Large intestine (tissue), 3 donors: ENCODE measurements at regions not wholly inside any gene's neighbourhood (a gene's known extent, or its start where the extent isn't known, plus 50 kb on each side); places are given as distances from the start of the nearest gene placed in this dataset.
"Not testable (repeated sequence)": the region's sequence is repeated elsewhere in the genome, so short reads cannot be mapped to it uniquely, and the experiment has no call there.

Source experiments
- DNase-seq, 2 donors: peaks; one replicate each; pipeline versions ENCODE4 v3.0.0 to v3.0.0-alpha.2; 2013
- H3K27ac ChIP-seq: one replicate; pipeline ENCODE4 v1.5.1; 2013; ENCODE audit warnings: low read length
- H3K27me3 ChIP-seq: 2 replicates; pipeline ENCODE4 v1.6.1; 2013; ENCODE audit warnings: low read length; ENCODE audit not compliant: control insufficient read depth, insufficient read depth
- H3K36me3 ChIP-seq: 2 replicates; pipeline ENCODE4 v1.6.1; 2013; ENCODE audit warnings: low read length; ENCODE audit not compliant: control insufficient read depth, insufficient read depth
- H3K4me1 ChIP-seq: one replicate; pipeline ENCODE4 v1.6.1; 2013; ENCODE audit warnings: low read length; ENCODE audit not compliant: control insufficient read depth, insufficient read depth
- H3K4me3 ChIP-seq: one replicate; pipeline ENCODE4 v1.5.1; 2013; ENCODE audit warnings: low read length
- H3K9me3 ChIP-seq: one replicate; pipeline ENCODE4 v1.6.1; 2013; ENCODE audit warnings: mild to moderate bottlenecking, low read depth, low read length, moderate library complexity; ENCODE audit not compliant: control insufficient read depth
- WGBS: methylation state at CpG from one replicate; pipeline ENCODE4 v1.1.5; 2013; ENCODE audit warnings: low lambda C conversion rate; ENCODE audit not compliant: insufficient coverage; 5-methylcytosine and 5-hydroxymethylcytosine counted together

- Histone ChIP-seq H3K4me1 (no peaks in the 10 kb centered on the region), H3K27me3 (no peaks in the 10 kb centered on the region), H3K36me3 (no peaks in the 10 kb centered on the region), H3K4me3 (no peak overlapping the region), H3K27ac (no peak overlapping the region), H3K9me3 (no peaks in the 10 kb centered on the region)
- DNase-seq = no peak
- 93% methylated on average over 1 of the region's 1 CpG for WGBS
Observed at GRCh38 chr7:48822138-48822537, 102.2 kb upstream of the CDC14C start.

DNA sequence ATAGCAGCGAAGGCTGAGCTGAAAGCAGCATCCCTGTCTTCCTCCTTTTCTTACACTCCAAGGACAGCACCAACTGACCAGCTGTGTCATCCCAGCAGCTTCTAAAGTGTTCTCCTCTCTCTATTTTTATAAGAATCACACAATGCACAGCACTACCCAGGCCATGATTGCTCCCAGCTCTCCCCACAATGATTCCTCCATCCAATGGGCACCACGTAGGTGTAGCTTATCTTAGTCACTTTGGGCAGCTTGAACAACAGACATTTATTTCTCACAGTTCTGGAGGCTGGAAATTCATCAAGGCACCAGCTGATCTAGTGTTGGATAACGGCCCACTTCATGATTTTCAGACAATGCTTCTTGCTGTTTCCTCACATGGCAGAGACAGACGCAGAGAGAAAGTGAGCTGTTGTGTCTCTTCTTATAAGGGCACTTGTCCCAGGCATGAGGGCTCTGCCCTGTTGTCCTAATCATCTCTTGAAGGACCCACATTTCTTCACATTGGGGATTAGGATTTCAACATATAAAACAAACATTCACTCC, 92.0 kb upstream of the CDC14C start:
- Histone ChIP-seq H3K36me3 (no peaks in the 10 kb centered on the region), H3K27ac (no peak overlapping the region), H3K27me3 (no peaks in the 10 kb centered on the region), H3K4me3 (no peak overlapping the region), H3K4me1 (no peaks in the 10 kb centered on the region), H3K9me3 (no peaks in the 10 kb centered on the region)
- WGBS = no CpG with 5 or more reads among the region's 4 CpGs
- DNase-seq = no peak

DNA sequence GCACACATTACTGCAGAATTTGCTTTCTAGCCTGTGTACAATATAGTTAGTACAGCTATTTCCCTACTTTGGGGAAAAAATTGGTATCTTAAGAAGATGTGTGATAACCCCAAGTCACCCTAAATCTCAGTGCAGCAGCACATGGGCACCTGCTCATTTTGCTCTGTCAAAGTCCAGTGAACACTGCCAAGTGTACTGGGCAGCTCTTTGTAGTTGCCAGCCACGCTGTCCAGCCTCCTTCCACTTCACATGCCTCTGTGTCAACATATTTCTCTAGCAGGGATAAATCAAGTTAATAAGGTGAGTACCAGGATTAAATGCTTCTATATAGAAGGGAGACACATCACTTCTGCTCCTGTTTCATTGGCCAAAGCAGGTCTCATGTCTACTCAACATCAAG, 87.1 kb upstream of the CDC14C start:
- DNase-seq = no peak
- H3K36me3 ChIP-seq = no peaks in the 10 kb centered on the region
- no peaks in the 10 kb centered on the region for H3K27me3 ChIP-seq
- no peak overlapping the region for H3K27ac ChIP-seq
- H3K4me3 ChIP-seq = no peak overlapping the region
- H3K9me3 ChIP-seq = no peaks in the 10 kb centered on the region
- no peaks in the 10 kb centered on the region for H3K4me1 ChIP-seq
- WGBS = no CpG with 5 or more reads among the region's 1 CpG

- H3K9me3 ChIP-seq = no peaks in the 10 kb centered on the region
- no peak overlapping the region for H3K4me3 ChIP-seq
- no peaks in the 10 kb centered on the region for H3K4me1 ChIP-seq
- no peaks in the 10 kb centered on the region for H3K27me3 ChIP-seq
- H3K27ac ChIP-seq = no peak overlapping the region
- WGBS = no CpG with 5 or more reads among the region's 5 CpGs
- no peaks in the 10 kb centered on the region for H3K36me3 ChIP-seq
- DNase-seq = no peak
Observed at GRCh38 chr7:48839108-48839507, 85.2 kb upstream of the CDC14C start.

DNA sequence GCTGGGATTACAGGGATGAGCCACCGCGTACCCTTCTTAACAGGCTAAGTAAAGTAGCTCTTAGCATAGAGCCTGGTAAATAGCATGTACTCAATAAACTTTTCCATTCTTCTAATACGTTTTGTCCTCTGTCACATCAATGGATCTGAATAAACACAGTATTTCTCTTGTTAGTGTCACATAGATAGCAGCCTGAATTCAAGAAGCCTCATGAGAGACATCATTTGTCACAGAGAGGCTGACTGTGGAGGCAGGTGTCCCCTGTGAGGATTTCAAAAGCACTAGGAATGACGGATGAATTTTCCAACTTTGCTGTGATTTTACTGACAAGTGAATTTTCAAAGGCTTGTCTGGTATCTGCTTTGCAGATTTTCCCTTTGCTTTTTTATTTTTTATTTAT, 82.6 kb upstream of the CDC14C start:
- Histone ChIP-seq H3K4me3 (no peak overlapping the region), H3K27me3 (no peaks in the 10 kb centered on the region), H3K36me3 (no peaks in the 10 kb centered on the region), H3K4me1 (no peaks in the 10 kb centered on the region), H3K27ac (no peak overlapping the region), H3K9me3 (no peaks in the 10 kb centered on the region)
- no CpG with 5 or more reads among the region's 4 CpGs for WGBS
- no peak for DNase-seq

DNA sequence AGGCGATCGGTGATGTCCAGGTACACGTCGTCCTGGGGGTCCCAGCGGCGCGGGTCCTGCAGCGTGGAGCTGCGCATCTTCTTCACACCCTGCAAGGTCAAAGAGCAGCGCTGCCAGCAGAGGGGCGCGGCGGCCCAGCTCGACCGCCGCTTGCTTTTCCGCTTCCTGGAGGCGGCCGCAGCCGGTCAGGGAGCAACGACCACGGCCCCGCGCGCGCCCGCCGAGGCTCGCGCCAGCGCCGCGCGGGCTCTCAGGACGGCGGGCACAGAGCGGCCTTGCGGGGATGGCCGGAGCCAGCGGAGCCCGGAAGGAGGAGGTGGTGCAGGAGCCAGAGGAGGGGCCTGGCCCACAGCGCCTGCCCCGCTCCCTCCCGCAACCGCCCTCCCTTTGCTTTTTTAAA, 76.4 kb upstream of the CDC14C start:
- no peak overlapping the region for H3K27ac ChIP-seq
- no peaks in the 10 kb centered on the region for H3K27me3 ChIP-seq
- H3K4me1 ChIP-seq = no peaks in the 10 kb centered on the region
- no peaks in the 10 kb centered on the region for H3K9me3 ChIP-seq
- peak in 1 of 2 donors; percentile 14 for DNase-seq
- H3K36me3 ChIP-seq = no peaks in the 10 kb centered on the region
- no peak overlapping the region for H3K4me3 ChIP-seq
- no CpG with 5 or more reads among the region's 45 CpGs for WGBS

GRCh38 chr7:48860447-48860846, 63.9 kb upstream of the CDC14C start:
- not testable (repeated sequence) for H3K9me3 ChIP-seq, DNase-seq, H3K4me3 ChIP-seq, H3K27me3 ChIP-seq, H3K27ac ChIP-seq, H3K4me1 ChIP-seq, H3K36me3 ChIP-seq

- no peak overlapping the region for H3K27ac ChIP-seq
- H3K4me1 ChIP-seq = no peaks in the 10 kb centered on the region
- WGBS = 73% methylated on average over 2 of the region's 4 CpGs
- DNase-seq = no peak
- H3K9me3 ChIP-seq = no peaks in the 10 kb centered on the region
- H3K36me3 ChIP-seq = no peaks in the 10 kb centered on the region
- no peak overlapping the region for H3K4me3 ChIP-seq
- H3K27me3 ChIP-seq = no peaks in the 10 kb centered on the region
Observed at GRCh38 chr7:48868916-48869315, 55.4 kb upstream of the CDC14C start.

DNA sequence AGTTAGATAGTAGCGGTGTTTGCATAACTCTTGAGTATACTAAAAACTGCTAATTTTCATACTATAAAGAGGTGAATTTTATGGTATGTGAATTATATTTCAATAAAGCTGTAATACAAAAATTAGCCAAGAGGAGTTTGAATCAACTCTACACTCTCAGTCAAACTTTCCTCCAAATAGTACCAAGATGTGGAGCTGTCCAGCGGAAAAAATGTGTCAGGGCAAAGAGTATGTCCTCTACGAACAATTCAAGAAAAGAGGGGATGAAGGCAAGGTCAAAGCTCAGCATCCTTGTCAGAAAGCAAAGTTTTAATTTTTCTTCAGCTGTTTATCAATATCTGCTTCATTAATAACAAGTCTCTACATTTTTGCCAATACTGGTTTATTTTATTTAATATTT, 51.8 kb upstream of the CDC14C start:
- H3K4me3 ChIP-seq = no peak overlapping the region
- no peak for DNase-seq
- WGBS = 73% methylated on average over 2 of the region's 3 CpGs
- no peaks in the 10 kb centered on the region for H3K4me1 ChIP-seq
- H3K27me3 ChIP-seq = no peaks in the 10 kb centered on the region
- no peak overlapping the region for H3K27ac ChIP-seq
- H3K36me3 ChIP-seq = no peaks in the 10 kb centered on the region
- no peaks in the 10 kb centered on the region for H3K9me3 ChIP-seq
